GM23338 (cell line): ENCODE measurements at regions not wholly inside any gene's neighbourhood (a gene's known extent, or its start where the extent isn't known, plus 50 kb on each side); places are given as distances from the start of the nearest gene placed in this dataset. TPM values are rescaled to one million over a fixed set of nuclear protein-coding genes. Genes with fewer than 3 reads are reported as not detected.

Experiments used
- ATAC-seq: fragments of 200-7000 bp; cut with Tn5 transposase; 3 replicates; pipeline ENCODE4 v1.9.1; 2020
- DNase-seq: peaks from one replicate; pipeline ENCODE4 v3.0.0-alpha.2; 2015; ENCODE audit warnings: low spot score
- H2AFZ ChIP-seq: fragments of 200-600 bp; sonication (generic); 2 replicates; pipeline ENCODE4 v1.8.0; 2016; ENCODE audit warnings: antibody characterized with exemption, mild to moderate bottlenecking, moderate library complexity
- H3F3A ChIP-seq: fragments of 200-600 bp; sonication (generic); replicated peaks from 2 replicates; pipeline ENCODE4 v1.8.0; 2017; ENCODE audit warnings: antibody characterized with exemption, mixed run types, low read depth
- H3K27ac ChIP-seq: fragments of 200-600 bp; sonication (generic); 2 replicates; pipeline ENCODE4 v1.6.1; 2016; ENCODE audit warnings: low read depth
- H3K27me3 ChIP-seq: fragments of 200-600 bp; sonication (generic); 2 replicates; pipeline ENCODE4 v1.8.0; 2016; ENCODE audit warnings: mild to moderate bottlenecking, mixed run types, moderate library complexity; ENCODE audit not compliant: insufficient read depth
- H3K36me3 ChIP-seq: fragments of 200-600 bp; sonication (generic); 2 replicates; pipeline ENCODE4 v1.8.0; 2016; ENCODE audit warnings: mild to moderate bottlenecking; ENCODE audit not compliant: insufficient read depth
- H3K4me1 ChIP-seq: fragments of 200-600 bp; sonication (generic); 2 replicates; pipeline ENCODE4 v1.8.0; 2016; ENCODE audit warnings: mild to moderate bottlenecking, moderate library complexity; ENCODE audit not compliant: insufficient read depth
- H3K4me2 ChIP-seq: fragments of 200-600 bp; sonication (generic); 2 replicates; pipeline ENCODE4 v1.7.1; 2017; ENCODE audit warnings: mixed run types
- H3K4me3 ChIP-seq: fragments of 200-600 bp; sonication (generic); 2 replicates; pipeline ENCODE4 v1.6.1; 2016; ENCODE audit warnings: mixed run types
- H3K79me2 ChIP-seq: fragments of 200-600 bp; sonication (generic); replicated peaks from 2 replicates; pipeline ENCODE4 v1.8.0; 2017; ENCODE audit warnings: mild to moderate bottlenecking; ENCODE audit not compliant: insufficient read depth
- H3K9me2 ChIP-seq: fragments of 200-600 bp; sonication (generic); 2 replicates; pipeline ENCODE4 v1.8.0; 2017; ENCODE audit not compliant: insufficient read depth
- H4K20me1 ChIP-seq: fragments of 200-600 bp; sonication (generic); replicated peaks from 2 replicates; pipeline ENCODE4 v1.8.0; 2017; ENCODE audit warnings: mild to moderate bottlenecking; ENCODE audit not compliant: insufficient read depth
- H3K27ac Mint-ChIP-seq: 2 replicates; pipeline ENCODE4 v1.8.0; 2020; ENCODE audit warnings: inconsistent platforms, mild to moderate bottlenecking, moderate library complexity, mixed read lengths
- H3K27me3 Mint-ChIP-seq: 3 replicates; pipeline ENCODE4 v1.8.0; 2022; ENCODE audit warnings: low read depth, mild to moderate bottlenecking, moderate library complexity, mixed read lengths, inconsistent platforms; ENCODE audit not compliant: insufficient read depth, poor library complexity
- H3K36me3 Mint-ChIP-seq: 3 replicates; pipeline ENCODE4 v1.8.0; 2021; ENCODE audit warnings: low read depth, mild to moderate bottlenecking, inconsistent platforms, moderate library complexity, mixed read lengths
- H3K4me1 Mint-ChIP-seq: 3 replicates; pipeline ENCODE4 v1.8.0; 2020; ENCODE audit warnings: mild to moderate bottlenecking, inconsistent platforms, mixed read lengths
- H3K4me3 Mint-ChIP-seq: 3 replicates; pipeline ENCODE4 v1.8.0; 2021; ENCODE audit warnings: moderate library complexity, mild to moderate bottlenecking, inconsistent platforms, mixed read lengths
- H3K9me3 Mint-ChIP-seq: 3 replicates; pipeline ENCODE4 v1.8.0; 2020; ENCODE audit warnings: moderate library complexity, mild to moderate bottlenecking, inconsistent platforms, mixed read lengths
- EZH2 ChIP-seq: fragments of 200-600 bp; sonication (generic); IDR thresholded peaks from one replicate; pipeline ENCODE4 v1.8.0; 2017; ENCODE audit warnings: antibody characterized with exemption, mild to moderate bottlenecking, low read depth; ENCODE audit not compliant: unreplicated experiment
- EZH2phosphoT487 ChIP-seq: fragments of 200-600 bp; sonication (generic); IDR thresholded peaks from one replicate; pipeline ENCODE4 v1.8.1; 2018; ENCODE audit warnings: antibody characterized with exemption; ENCODE audit not compliant: unreplicated experiment
- JUNB ChIP-seq: IDR thresholded peaks from one replicate; pipeline ENCODE4 v1.6.1; 2016; ENCODE audit warnings: antibody characterized with exemption; ENCODE audit not compliant: unreplicated experiment
- POLR2AphosphoS5 ChIP-seq: IDR thresholded peaks from 2 replicates; pipeline ENCODE4 v1.6.1; 2016; ENCODE audit warnings: antibody characterized with exemption, low read depth
- ZNF114 ChIP-seq: fragments of 250-450 bp; sonication (Bioruptor Pico); IDR thresholded peaks from 2 replicates; pipeline ENCODE4 v1.5.0; 2020; ENCODE audit warnings: mild to moderate bottlenecking, moderate library complexity
- ZNF331 ChIP-seq: fragments of 250-450 bp; sonication (Bioruptor Pico); IDR thresholded peaks from 2 replicates; pipeline ENCODE4 v1.5.0; 2020; ENCODE audit warnings: low read depth, mild to moderate bottlenecking, moderate library complexity
- small RNA-seq: library from RNA; depleted of rRNA; stranded (forward); fragments of <200 nt; gene quantifications from one replicate; pipeline ENCODE3, GENCODE V24; 2014; ENCODE audit warnings: low replicate concordance
- TF ChIP-seq, protein P1 (sequence below): fragments of 250-450 bp; sonication (Bioruptor Pico); IDR thresholded peaks from 2 replicates; pipeline ENCODE4 v1.5.0; 2020; ENCODE audit warnings: mild to moderate bottlenecking, moderate library complexity
- TF ChIP-seq, protein P2 (sequence below), 2 experiments: fragments of 200-600 bp in 1 of 2; sonication (generic) in 1 of 2; conservative IDR thresholded peaks; 2 replicates each; pipeline versions ENCODE4 v1.5.1 to v1.6.1; 2016 to 2017; ENCODE audit warnings: antibody characterized with exemption in 2 of 2, low read depth in 2 of 2, mild to moderate bottlenecking in 2 of 2, moderate library complexity in 1 of 2

DNA sequence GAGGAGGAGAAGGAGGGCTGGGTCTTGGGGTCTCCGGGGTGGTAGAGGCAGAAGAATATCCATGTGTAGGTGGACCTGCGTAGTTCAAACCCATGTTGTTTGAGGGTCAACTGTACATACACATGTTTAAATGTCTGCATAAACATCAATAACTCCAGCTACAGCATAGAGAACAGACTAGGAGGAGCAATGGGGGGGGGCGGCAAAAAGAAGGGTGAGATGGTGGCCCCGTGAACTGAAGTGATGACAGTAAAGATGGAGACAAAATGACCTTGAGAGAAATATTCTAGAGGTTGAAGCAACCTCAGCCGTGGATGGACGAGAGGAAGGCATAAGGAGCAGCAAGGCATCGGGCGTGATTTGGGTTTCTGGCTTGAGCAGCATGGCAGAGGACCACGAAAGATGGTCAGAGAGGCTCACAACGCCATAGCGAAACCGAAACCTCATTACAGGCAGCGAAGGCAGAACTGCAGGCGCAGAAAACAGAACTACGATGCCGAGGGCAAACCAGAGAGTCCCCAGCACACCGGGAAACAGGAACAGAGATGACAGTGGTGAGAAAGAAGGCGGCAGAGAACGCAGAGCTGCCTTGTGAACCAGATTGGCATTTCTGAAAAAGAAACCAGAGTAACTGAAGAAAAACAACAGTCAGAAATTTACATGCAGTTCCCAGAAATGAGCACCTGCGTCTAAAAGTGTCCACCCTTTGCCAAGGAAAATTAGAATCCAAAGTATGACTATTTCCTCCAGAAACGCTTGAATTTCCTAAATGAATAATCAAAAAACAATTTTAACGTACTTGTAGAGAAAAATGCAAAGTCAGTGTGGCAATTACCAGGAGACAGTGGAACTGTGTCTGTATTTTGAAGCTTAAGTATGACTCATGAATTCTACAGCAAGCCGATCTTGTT lies 50.3 kb upstream of the ENPP6 start:
- H3K4me3 Mint-ChIP-seq = no peak overlapping the region
- H3K36me3 Mint-ChIP-seq = peaks cover 10% of the 10 kb centered on the region
- Histone ChIP-seq H4K20me1 (no peaks in the 10 kb centered on the region), H3K79me2 (no peaks in the 10 kb centered on the region), H3F3A (no peaks in the 10 kb centered on the region; the same call in 1 of the 2 replicates), H3K36me3 (no peaks in the 10 kb centered on the region), H3K4me3 (no peak overlapping the region), H3K9me2 (peaks cover 4% of the 10 kb centered on the region; the same call in 1 of the 2 replicates), H3K4me2 (0 out of 2 replicates have a peak overlapping the region, but pooled peaks have one; percentile 30), H3K27ac (no peak overlapping the region), H3K27me3 (no peaks in the 10 kb centered on the region), H3K4me1 (no peaks in the 10 kb centered on the region), H2AFZ (peak overlapping the region; percentile 25; the same call in 1 of the 2 replicates)
- peaks cover 17% of the 10 kb centered on the region for H3K9me3 Mint-ChIP-seq
- H3K4me1 Mint-ChIP-seq = peaks cover 23% of the 10 kb centered on the region
- no peak for DNase-seq
- H3K27ac Mint-ChIP-seq = no peak overlapping the region; the same call in 1 of the 2 replicates
- H3K27me3 Mint-ChIP-seq = peaks cover 21% of the 10 kb centered on the region
- TF ChIP-seq EZH2phosphoT487 (no peak), ZNF331 (CRISPR knock-in tag) (no peak), POLR2AphosphoS5 (no peak), JUNB (no peak), EZH2 (no peak), ZNF114 (no peak)
- TF ChIP-seq, protein P1, sequence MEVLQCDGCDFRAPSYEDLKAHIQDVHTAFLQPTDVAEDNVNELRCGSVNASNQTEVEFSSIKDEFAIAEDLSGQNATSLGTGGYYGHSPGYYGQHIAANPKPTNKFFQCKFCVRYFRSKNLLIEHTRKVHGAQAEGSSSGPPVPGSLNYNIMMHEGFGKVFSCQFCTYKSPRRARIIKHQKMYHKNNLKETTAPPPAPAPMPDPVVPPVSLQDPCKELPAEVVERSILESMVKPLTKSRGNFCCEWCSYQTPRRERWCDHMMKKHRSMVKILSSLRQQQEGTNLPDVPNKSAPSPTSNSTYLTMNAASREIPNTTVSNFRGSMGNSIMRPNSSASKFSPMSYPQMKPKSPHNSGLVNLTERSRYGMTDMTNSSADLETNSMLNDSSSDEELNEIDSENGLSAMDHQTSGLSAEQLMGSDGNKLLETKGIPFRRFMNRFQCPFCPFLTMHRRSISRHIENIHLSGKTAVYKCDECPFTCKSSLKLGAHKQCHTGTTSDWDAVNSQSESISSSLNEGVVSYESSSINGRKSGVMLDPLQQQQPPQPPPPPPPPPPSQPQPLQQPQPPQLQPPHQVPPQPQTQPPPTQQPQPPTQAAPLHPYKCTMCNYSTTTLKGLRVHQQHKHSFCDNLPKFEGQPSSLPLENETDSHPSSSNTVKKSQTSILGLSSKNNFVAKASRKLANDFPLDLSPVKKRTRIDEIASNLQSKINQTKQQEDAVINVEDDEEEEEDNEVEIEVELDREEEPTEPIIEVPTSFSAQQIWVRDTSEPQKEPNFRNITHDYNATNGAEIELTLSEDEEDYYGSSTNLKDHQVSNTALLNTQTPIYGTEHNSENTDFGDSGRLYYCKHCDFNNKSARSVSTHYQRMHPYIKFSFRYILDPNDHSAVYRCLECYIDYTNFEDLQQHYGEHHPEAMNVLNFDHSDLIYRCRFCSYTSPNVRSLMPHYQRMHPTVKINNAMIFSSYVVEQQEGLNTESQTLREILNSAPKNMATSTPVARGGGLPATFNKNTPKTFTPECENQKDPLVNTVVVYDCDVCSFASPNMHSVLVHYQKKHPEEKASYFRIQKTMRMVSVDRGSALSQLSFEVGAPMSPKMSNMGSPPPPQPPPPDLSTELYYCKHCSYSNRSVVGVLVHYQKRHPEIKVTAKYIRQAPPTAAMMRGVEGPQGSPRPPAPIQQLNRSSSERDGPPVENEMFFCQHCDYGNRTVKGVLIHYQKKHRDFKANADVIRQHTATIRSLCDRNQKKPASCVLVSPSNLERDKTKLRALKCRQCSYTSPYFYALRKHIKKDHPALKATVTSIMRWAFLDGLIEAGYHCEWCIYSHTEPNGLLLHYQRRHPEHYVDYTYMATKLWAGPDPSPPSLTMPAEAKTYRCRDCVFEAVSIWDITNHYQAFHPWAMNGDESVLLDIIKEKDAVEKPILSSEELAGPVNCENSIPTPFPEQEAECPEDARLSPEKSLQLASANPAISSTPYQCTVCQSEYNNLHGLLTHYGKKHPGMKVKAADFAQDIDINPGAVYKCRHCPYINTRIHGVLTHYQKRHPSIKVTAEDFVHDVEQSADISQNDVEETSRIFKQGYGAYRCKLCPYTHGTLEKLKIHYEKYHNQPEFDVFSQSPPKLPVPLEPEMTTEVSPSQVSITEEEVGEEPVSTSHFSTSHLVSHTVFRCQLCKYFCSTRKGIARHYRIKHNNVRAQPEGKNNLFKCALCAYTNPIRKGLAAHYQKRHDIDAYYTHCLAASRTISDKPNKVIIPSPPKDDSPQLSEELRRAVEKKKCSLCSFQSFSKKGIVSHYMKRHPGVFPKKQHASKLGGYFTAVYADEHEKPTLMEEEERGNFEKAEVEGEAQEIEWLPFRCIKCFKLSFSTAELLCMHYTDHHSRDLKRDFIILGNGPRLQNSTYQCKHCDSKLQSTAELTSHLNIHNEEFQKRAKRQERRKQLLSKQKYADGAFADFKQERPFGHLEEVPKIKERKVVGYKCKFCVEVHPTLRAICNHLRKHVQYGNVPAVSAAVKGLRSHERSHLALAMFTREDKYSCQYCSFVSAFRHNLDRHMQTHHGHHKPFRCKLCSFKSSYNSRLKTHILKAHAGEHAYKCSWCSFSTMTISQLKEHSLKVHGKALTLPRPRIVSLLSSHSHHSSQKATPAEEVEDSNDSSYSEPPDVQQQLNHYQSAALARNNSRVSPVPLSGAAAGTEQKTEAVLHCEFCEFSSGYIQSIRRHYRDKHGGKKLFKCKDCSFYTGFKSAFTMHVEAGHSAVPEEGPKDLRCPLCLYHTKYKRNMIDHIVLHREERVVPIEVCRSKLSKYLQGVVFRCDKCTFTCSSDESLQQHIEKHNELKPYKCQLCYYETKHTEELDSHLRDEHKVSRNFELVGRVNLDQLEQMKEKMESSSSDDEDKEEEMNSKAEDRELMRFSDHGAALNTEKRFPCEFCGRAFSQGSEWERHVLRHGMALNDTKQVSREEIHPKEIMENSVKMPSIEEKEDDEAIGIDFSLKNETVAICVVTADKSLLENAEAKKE (CRISPR knock-in tag) = no peak
- TF ChIP-seq, protein P2, sequence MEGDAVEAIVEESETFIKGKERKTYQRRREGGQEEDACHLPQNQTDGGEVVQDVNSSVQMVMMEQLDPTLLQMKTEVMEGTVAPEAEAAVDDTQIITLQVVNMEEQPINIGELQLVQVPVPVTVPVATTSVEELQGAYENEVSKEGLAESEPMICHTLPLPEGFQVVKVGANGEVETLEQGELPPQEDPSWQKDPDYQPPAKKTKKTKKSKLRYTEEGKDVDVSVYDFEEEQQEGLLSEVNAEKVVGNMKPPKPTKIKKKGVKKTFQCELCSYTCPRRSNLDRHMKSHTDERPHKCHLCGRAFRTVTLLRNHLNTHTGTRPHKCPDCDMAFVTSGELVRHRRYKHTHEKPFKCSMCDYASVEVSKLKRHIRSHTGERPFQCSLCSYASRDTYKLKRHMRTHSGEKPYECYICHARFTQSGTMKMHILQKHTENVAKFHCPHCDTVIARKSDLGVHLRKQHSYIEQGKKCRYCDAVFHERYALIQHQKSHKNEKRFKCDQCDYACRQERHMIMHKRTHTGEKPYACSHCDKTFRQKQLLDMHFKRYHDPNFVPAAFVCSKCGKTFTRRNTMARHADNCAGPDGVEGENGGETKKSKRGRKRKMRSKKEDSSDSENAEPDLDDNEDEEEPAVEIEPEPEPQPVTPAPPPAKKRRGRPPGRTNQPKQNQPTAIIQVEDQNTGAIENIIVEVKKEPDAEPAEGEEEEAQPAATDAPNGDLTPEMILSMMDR (conservative IDR thresholded peaks at IDR 0.05; ENCODE audit: low read depth in 2 of 2) = no peak
- no peak for ATAC-seq

Small RNA genes lying in the stretch of these regions (small RNA-seq; reads per million reads assigned to genes)
- not detected for gene RN7SL28P
